ENCODE measurements at regions not wholly inside any gene's neighbourhood (a gene's known extent, or its start where the extent isn't known, plus 50 kb on each side); places are given as distances from the start of the nearest gene placed in this dataset.
"Not testable (repeated sequence)": the region's sequence is repeated elsewhere in the genome, so short reads cannot be mapped to it uniquely, and the experiment has no call there.

GRCh38 chrX:131881194-131881593, 141.9 kb upstream of the STK26 start:
- no peak for DNase-seq (ENCODE audit: low spot score in 2 of 2)
- no peak overlapping the region for H3K4me3 ChIP-seq (ENCODE audit: low read depth, poor library complexity, severe bottlenecking)
- TF ChIP-seq CTCF (IDR thresholded peaks at IDR 0.05) (no peak), POLR2A (IDR thresholded peaks at IDR 0.05) (no peak)
- 56 to 58% methylated on average over 5 of the region's 5 CpGs for WGBS, 2 donors
- intact Hi-C loops (cut with DNase I; ENCODE audit: low total_unique reads), result no loop called here

- DNase-seq (ENCODE audit: low spot score in 2 of 2); intact Hi-C loops (cut with DNase I; ENCODE audit: low total_unique reads); H3K4me3 ChIP-seq (ENCODE audit: low read depth, poor library complexity, severe bottlenecking): not testable (repeated sequence)
- 86 to 94% methylated on average over 1 of the region's 1 CpG for WGBS, 2 donors
These were observed 138.1 kb upstream of the STK26 start for GRCh38 chrX:131885042-131885441.

- intact Hi-C loops (cut with DNase I; ENCODE audit: low total_unique reads); H3K4me3 ChIP-seq (ENCODE audit: low read depth, poor library complexity, severe bottlenecking); DNase-seq (ENCODE audit: low spot score in 2 of 2): not testable (repeated sequence)
- 84 to 97% methylated on average over 3 of the region's 3 CpGs for whole genome bisulfite sequencing, 2 donors
These were observed 129.2 kb upstream of the STK26 start for GRCh38 chrX:131893857-131894256.

GRCh38 chrX:131894995-131895394, 128.1 kb upstream of the STK26 start:
- 14 to 45% methylated on average over 1 of the region's 1 CpG for WGBS, 2 donors
- no peak overlapping the region for H3K4me3 ChIP-seq (ENCODE audit: low read depth, poor library complexity, severe bottlenecking)
- no peak for DNase-seq (ENCODE audit: low spot score in 2 of 2)
- no peak for TF ChIP-seq CTCF (IDR thresholded peaks at IDR 0.05)
- no peak for TF ChIP-seq POLR2A (IDR thresholded peaks at IDR 0.05)
- intact Hi-C loops (cut with DNase I; ENCODE audit: low total_unique reads), result no loop called here

GRCh38 chrX:131895807-131896206, 127.3 kb upstream of the STK26 start:
- TF ChIP-seq POLR2A (IDR thresholded peaks at IDR 0.05), result no peak
- no peak for TF ChIP-seq CTCF (IDR thresholded peaks at IDR 0.05)
- intact Hi-C loops (cut with DNase I; ENCODE audit: low total_unique reads), result no loop called here
- no peak overlapping the region for H3K4me3 ChIP-seq (ENCODE audit: low read depth, poor library complexity, severe bottlenecking)
- no peak for DNase-seq (ENCODE audit: low spot score in 2 of 2)
- WGBS, 2 donors, result 55 to 65% methylated on average over 2 to 3 of the region's 3 CpGs

- no peak for DNase-seq (ENCODE audit: low spot score in 2 of 2)
- no peak for TF ChIP-seq POLR2A (IDR thresholded peaks at IDR 0.05)
- TF ChIP-seq CTCF (IDR thresholded peaks at IDR 0.05), result no peak
- intact Hi-C loops (cut with DNase I; ENCODE audit: low total_unique reads), result no loop called here
- WGBS, 2 donors, result 50 to 56% methylated on average over 1 of the region's 1 CpG
- no peak overlapping the region for H3K4me3 ChIP-seq (ENCODE audit: low read depth, poor library complexity, severe bottlenecking)
These were observed 121.6 kb upstream of the STK26 start for GRCh38 chrX:131901546-131901945.

GRCh38 chrX:131907488-131908314, 115.4 kb upstream of the STK26 start:
- WGBS, 2 donors, result 82 to 93% methylated on average over 23 to 25 of the region's 31 CpGs
- intact Hi-C loops (cut with DNase I; ENCODE audit: low total_unique reads), result no loop called here
- no peak overlapping the region for H3K4me3 ChIP-seq (ENCODE audit: low read depth, poor library complexity, severe bottlenecking)
- TF ChIP-seq CTCF (IDR thresholded peaks at IDR 0.05) (no peak), POLR2A (IDR thresholded peaks at IDR 0.05) (no peak)
- no peak for DNase-seq (ENCODE audit: low spot score in 2 of 2)
